ENCODE measurements at regions not wholly inside any gene's neighbourhood (a gene's known extent, or its start where the extent isn't known, plus 50 kb on each side); places are given as distances from the start of the nearest gene placed in this dataset.
"Not testable (repeated sequence)": the region's sequence is repeated elsewhere in the genome, so short reads cannot be mapped to it uniquely, and the experiment has no call there.

DNA sequence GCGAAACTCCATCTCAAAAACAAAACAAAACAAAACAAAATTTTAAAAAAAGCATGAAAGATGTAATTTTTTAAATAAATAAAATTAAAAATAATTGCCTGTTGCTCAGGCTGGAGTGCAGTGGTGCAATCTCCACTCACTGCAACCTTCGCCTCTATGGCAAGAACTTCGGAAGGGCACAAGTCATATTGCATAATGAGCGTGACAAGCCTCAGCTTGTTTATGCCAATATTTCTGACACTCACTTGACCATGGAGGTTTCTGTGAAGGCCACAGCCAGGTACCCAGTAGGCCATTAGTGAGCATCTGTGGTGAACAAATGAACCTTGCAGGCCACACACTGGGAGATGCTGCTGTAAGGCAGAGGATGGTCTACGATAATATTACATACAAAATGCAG is 106.1 kb upstream of the KMT2C start:
- no peaks in the 10 kb centered on the region for H3K9me3 ChIP-seq (ENCODE audit: severe bottlenecking)
- no peak for DNase-seq
- H3K27ac ChIP-seq: no peak overlapping the region
- no peak overlapping the region for H3K4me3 ChIP-seq (ENCODE audit: low read depth, low read length)
- H3K27me3 ChIP-seq (ENCODE audit: insufficient read depth, low read depth, severe bottlenecking): no peaks in the 10 kb centered on the region
- TF ChIP-seq CTCF (IDR thresholded peaks at IDR 0.05; ENCODE audit: low read depth, low read length): no peak
- H3K36me3 ChIP-seq: no peaks in the 10 kb centered on the region

DNA sequence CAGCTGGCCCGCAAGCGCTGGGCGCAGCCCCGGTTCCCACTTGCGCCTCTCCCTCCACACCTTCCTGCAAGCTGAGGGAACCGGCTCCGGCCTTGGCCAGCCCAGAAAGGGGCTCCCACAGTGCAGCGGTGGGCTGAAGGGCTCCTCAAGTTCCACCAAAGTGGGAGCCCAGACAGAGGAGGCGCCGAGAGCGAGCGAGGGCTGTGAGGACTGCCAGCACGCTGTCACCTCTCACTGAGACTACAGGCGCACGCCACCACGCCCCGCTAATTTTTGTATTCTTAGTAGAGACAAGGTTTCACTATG is 103.3 kb upstream of the KMT2C start:
- not testable (repeated sequence) for H3K36me3 ChIP-seq; DNase-seq; H3K27ac ChIP-seq; H3K9me3 ChIP-seq (ENCODE audit: severe bottlenecking); H3K4me3 ChIP-seq (ENCODE audit: low read depth, low read length); H3K27me3 ChIP-seq (ENCODE audit: insufficient read depth, low read depth, severe bottlenecking)

- not testable (repeated sequence) for H3K36me3 ChIP-seq; H3K27ac ChIP-seq; H3K27me3 ChIP-seq (ENCODE audit: insufficient read depth, low read depth, severe bottlenecking); H3K4me3 ChIP-seq (ENCODE audit: low read depth, low read length); H3K9me3 ChIP-seq (ENCODE audit: severe bottlenecking); DNase-seq
Observed at GRCh38 chr7:152538346-152539189, 102.8 kb upstream of the KMT2C start.

GRCh38 chr7:152537639-152538038 is 101.8 kb upstream of the KMT2C start:
- Histone ChIP-seq H3K27ac (no peak overlapping the region), H3K27me3 (ENCODE audit: insufficient read depth, low read depth, severe bottlenecking) (no peaks in the 10 kb centered on the region), H3K9me3 (ENCODE audit: severe bottlenecking) (peaks cover 2% of the 10 kb centered on the region), H3K4me3 (ENCODE audit: low read depth, low read length) (no peak overlapping the region), H3K36me3 (no peaks in the 10 kb centered on the region)
- DNase-seq: no peak
- TF ChIP-seq CTCF (IDR thresholded peaks at IDR 0.05; ENCODE audit: low read depth, low read length): no peak

DNA sequence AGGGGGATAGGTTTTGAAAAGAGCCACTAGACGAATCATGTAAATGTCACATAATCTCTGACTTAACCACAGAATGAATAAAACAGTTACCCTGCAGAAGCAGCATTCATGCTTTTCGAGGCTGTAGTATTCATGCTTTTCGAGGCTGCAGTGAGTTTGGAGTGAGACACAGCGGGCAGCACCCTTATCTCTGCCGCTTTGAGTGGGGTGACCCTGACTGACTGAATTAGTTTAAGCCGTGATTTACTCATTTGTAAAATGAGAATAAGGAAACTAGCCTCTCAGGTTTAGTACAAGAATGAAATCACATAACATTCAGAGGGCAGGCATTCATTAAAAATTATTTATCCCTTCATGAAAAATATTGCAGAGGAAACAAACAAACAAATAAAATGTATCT is 92.8 kb upstream of the KMT2C start:
- no peak overlapping the region for H3K4me3 ChIP-seq (ENCODE audit: low read depth, low read length)
- H3K27ac ChIP-seq: no peak overlapping the region
- H3K9me3 ChIP-seq (ENCODE audit: severe bottlenecking): no peaks in the 10 kb centered on the region
- TF ChIP-seq CTCF (IDR thresholded peaks at IDR 0.05; ENCODE audit: low read depth, low read length): no peak
- H3K36me3 ChIP-seq: no peaks in the 10 kb centered on the region
- H3K27me3 ChIP-seq (ENCODE audit: insufficient read depth, low read depth, severe bottlenecking): no peaks in the 10 kb centered on the region
- DNase-seq: no peak

- no peaks in the 10 kb centered on the region for H3K27me3 ChIP-seq (ENCODE audit: insufficient read depth, low read depth, severe bottlenecking)
- no peak overlapping the region for H3K4me3 ChIP-seq (ENCODE audit: low read depth, low read length)
- H3K27ac ChIP-seq: no peak overlapping the region
- no peak for TF ChIP-seq CTCF (IDR thresholded peaks at IDR 0.05; ENCODE audit: low read depth, low read length)
- no peaks in the 10 kb centered on the region for H3K36me3 ChIP-seq
- no peaks in the 10 kb centered on the region for H3K9me3 ChIP-seq (ENCODE audit: severe bottlenecking)
- DNase-seq: no peak
Observed at GRCh38 chr7:152527610-152528032, 91.8 kb upstream of the KMT2C start.

GRCh38 chr7:152523916-152524315 is 88.1 kb upstream of the KMT2C start:
- DNase-seq: no peak
- Histone ChIP-seq H3K27me3 (ENCODE audit: insufficient read depth, low read depth, severe bottlenecking) (no peaks in the 10 kb centered on the region), H3K4me3 (ENCODE audit: low read depth, low read length) (no peak overlapping the region), H3K27ac (no peak overlapping the region; the same call in 1 of the 2 replicates), H3K9me3 (ENCODE audit: severe bottlenecking) (peaks cover 11% of the 10 kb centered on the region), H3K36me3 (no peaks in the 10 kb centered on the region)
- no peak for TF ChIP-seq CTCF (IDR thresholded peaks at IDR 0.05; ENCODE audit: low read depth, low read length)

Data from WERI-Rb-1 (cell line).